Stimulated activated CD8-positive, alpha-beta memory T cell treated with anti-CD3 and anti-CD28 coated beads, Interleukin-7, amount 100 ng/mL, for 4 hours (primary cell): ENCODE measurements at regions not wholly inside any gene's neighbourhood (a gene's known extent, or its start where the extent isn't known, plus 50 kb on each side); places are given as distances from the start of the nearest gene placed in this dataset.
A peak's percentile ranks its signal among the peaks of the same experiment; 100 is the strongest.
"Not testable (repeated sequence)": the region's sequence is repeated elsewhere in the genome, so short reads cannot be mapped to it uniquely, and the experiment has no call there.

Experiments used
- DNase-seq, 2 donors: peaks; one replicate each; pipeline ENCODE4 v3.0.0-alpha.2; 2020; ENCODE audit warnings: low read depth in 2 of 2

GRCh38 chr14:87632796-87633195, 360.2 kb downstream of the GALC start:
- no peak for DNase-seq

GRCh38 chr14:87630846-87631245, 362.1 kb downstream of the GALC start:
- DNase-seq, result no peak

GRCh38 chr14:87629788-87630187, 363.2 kb downstream of the GALC start:
- DNase-seq, result no peak

- DNase-seq, result no peak
Measured at GRCh38 chr14:87628780-87629179, 364.2 kb downstream of the GALC start.

- DNase-seq, result no peak
Measured at GRCh38 chr14:87628129-87628528, 364.9 kb downstream of the GALC start.

- no peak for DNase-seq
Measured at GRCh38 chr14:87626266-87626665, 366.7 kb downstream of the GALC start.

GRCh38 chr14:87623616-87624015, 369.4 kb downstream of the GALC start:
- DNase-seq, result no peak

GRCh38 chr14:87617079-87617478, 375.9 kb downstream of the GALC start:
- no peak for DNase-seq

- DNase-seq, result peak in 1 of 2 donors; percentile 0
Measured at GRCh38 chr14:87615822-87616679, 376.9 kb downstream of the GALC start.

- DNase-seq, result no peak
Measured at GRCh38 chr14:87615047-87615446, 377.9 kb downstream of the GALC start.

- no peak for DNase-seq
Measured at GRCh38 chr14:87613881-87614280, 379.1 kb downstream of the GALC start.

- not testable (repeated sequence) for DNase-seq
Measured at GRCh38 chr14:87607056-87607455, 385.9 kb downstream of the GALC start.

- no peak for DNase-seq
Measured at GRCh38 chr14:87601036-87601435, 391.9 kb downstream of the GALC start.

- no peak for DNase-seq
Measured at GRCh38 chr14:87600240-87600639, 392.7 kb downstream of the GALC start.

- DNase-seq, result no peak
Measured at GRCh38 chr14:87581298-87581697, 411.7 kb downstream of the GALC start.

GRCh38 chr14:87579036-87579435, 413.9 kb downstream of the GALC start:
- no peak for DNase-seq

- no peak for DNase-seq
Measured at GRCh38 chr14:87575378-87575777, 417.6 kb downstream of the GALC start.

GRCh38 chr14:87573591-87573990, 419.4 kb downstream of the GALC start:
- DNase-seq, result no peak

- DNase-seq, result no peak
Measured at GRCh38 chr14:87567618-87568295, 425.2 kb downstream of the GALC start.

GRCh38 chr14:87566991-87567390, 426.0 kb downstream of the GALC start:
- DNase-seq, result no peak

- DNase-seq, result no peak
Measured at GRCh38 chr14:87547536-87547935, 445.4 kb downstream of the GALC start.

- no peak for DNase-seq
Measured at GRCh38 chr14:87542288-87542687, 450.7 kb downstream of the GALC start.

GRCh38 chr14:87540339-87540738, 452.6 kb downstream of the GALC start:
- no peak for DNase-seq
